Fibroblast of pulmonary artery (primary cell): ENCODE measurements at regions not wholly inside any gene's neighbourhood (a gene's known extent, or its start where the extent isn't known, plus 50 kb on each side); places are given as distances from the start of the nearest gene placed in this dataset.

Experiments
- DNase-seq: peaks from one replicate; pipeline ENCODE4 v3.0.0-alpha.2; 2010; ENCODE audit warnings: low read depth
- H3K4me3 ChIP-seq: replicated peaks from 2 replicates; pipeline ENCODE4 v1.5.1; 2011; ENCODE audit warnings: low read depth, mild to moderate bottlenecking, control low read depth, low read length, moderate library complexity
- TF ChIP-seq, protein P1 (sequence below): IDR thresholded peaks from 2 replicates; pipeline ENCODE4 v1.5.1; 2011; ENCODE audit warnings: mild to moderate bottlenecking, control low read depth, low read length, inconsistent platforms; ENCODE audit errors: missing control alignments

DNA sequence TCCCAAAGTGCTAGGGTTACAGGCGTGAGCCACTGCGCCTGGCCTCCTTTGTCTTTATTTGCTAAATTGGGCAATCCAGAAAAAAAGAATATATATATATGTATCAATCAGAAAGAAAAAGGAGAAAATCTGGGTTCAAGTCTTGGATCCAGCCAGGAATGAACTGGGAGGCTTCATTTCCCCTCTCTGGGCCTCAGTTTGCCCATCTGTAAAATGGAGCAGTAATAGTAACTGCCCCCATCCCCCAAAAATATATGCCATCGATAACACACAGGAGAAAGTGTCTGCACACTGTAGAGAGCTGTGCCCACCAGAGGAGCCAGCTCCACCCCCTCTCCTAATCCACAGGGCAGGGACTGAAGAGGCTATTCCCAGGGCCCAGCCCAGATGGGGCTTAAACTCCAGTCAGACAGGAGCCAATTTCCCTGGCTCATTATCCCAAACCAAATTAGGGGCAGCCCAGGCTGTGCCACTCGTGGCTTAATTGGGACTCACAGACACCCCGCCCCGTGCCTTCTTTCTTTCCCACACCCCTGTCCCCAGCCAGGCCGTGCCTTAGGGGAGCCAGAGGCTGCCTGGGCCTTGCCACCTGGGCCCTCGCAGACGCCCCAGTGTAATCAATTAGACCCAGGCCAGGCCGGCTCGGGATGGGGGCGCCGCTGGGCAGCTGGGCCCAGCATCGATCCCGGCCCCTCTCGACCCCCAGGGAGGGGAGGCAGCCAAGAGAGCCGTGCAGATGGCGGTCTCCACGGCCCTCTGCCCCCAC is 171.5 kb downstream of the MN1 start:
- no peak for DNase-seq
- no peak overlapping the region for H3K4me3 ChIP-seq
- TF ChIP-seq, protein P1, sequence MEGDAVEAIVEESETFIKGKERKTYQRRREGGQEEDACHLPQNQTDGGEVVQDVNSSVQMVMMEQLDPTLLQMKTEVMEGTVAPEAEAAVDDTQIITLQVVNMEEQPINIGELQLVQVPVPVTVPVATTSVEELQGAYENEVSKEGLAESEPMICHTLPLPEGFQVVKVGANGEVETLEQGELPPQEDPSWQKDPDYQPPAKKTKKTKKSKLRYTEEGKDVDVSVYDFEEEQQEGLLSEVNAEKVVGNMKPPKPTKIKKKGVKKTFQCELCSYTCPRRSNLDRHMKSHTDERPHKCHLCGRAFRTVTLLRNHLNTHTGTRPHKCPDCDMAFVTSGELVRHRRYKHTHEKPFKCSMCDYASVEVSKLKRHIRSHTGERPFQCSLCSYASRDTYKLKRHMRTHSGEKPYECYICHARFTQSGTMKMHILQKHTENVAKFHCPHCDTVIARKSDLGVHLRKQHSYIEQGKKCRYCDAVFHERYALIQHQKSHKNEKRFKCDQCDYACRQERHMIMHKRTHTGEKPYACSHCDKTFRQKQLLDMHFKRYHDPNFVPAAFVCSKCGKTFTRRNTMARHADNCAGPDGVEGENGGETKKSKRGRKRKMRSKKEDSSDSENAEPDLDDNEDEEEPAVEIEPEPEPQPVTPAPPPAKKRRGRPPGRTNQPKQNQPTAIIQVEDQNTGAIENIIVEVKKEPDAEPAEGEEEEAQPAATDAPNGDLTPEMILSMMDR = no peak

DNA sequence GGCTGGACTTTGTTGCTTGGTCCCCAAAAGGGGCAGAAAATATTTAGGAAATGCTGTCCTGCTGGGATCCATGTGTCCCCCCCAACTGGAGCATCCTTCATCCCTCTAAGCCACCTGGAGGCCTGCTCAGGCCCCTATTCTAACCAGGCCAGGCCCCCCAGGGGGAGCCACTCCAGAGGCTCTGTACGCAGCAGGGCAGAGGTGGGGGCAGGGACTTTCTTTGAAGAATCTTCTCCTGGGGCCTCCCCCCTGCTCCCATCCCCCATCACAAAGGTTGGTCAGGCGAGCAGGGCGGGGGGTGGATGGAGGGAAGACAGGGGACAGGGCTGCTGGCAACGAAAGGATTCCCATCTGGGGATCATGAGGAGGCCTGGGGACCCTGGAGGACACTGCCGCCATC is 170.8 kb downstream of the MN1 start:
- TF ChIP-seq, protein P1 = no peak
- no peak overlapping the region for H3K4me3 ChIP-seq
- no peak for DNase-seq

DNA sequence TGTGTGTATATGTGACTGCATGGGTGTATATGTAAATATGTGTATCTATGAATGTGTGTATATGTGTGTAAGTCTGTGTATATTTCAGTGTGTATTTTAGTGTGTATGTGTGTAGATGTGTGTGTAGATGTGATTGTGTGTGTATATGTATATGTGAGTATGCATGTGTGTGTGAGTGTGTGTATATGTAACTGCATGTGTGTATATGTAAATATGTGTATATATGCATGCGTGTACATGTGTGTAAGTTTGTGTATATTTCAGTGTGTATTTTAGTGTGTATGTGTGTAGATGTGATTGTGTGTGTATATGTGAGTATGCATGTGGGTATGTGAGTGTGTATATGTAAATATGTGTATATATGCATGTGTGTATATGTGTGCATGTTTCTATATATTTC is 169.9 kb downstream of the MN1 start:
- H3K4me3 ChIP-seq = no peak overlapping the region
- TF ChIP-seq, protein P1 = no peak
- no peak for DNase-seq

DNA sequence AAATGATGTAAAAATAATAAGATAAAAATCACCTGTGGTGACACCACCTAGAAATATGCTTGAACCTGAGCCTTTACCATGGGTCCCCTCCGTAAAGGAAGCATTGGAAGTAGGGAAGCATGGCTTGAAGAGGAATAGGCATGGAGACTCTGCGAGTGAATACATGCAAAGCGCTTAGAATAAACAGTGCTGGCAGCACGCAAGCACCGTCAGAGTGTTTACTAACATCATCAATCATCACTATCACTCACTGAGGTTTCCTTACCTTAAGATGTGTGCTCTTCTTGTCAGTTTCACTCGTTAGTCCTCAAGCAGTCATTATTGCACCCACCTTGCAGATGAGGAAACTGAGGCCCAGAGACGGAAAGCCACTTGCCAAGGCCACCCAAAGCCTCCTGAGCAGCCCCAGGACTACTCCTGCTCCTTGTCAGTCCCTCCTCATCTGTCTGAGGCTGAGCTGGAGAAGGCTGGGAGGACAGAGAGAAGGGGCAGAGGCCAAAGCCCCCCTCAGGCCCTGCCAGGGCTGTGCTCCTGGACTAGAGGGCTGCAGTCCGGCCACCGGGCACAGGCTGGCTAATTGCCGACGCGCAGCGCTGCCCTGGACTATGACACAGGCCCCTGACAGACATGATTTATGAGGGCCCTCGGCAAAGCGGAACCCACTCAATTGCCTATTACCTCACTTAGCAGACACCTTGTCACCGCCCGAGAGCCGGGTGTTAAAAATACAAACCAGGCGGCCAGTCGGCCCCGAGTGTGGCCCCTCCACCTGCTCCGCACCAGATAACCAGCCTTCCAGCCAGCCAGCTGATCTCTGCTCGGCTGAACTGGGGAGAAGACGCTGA is 168.9 kb downstream of the MN1 start:
- no peak overlapping the region for H3K4me3 ChIP-seq
- DNase-seq = no peak
- TF ChIP-seq, protein P1 = no peak

DNA sequence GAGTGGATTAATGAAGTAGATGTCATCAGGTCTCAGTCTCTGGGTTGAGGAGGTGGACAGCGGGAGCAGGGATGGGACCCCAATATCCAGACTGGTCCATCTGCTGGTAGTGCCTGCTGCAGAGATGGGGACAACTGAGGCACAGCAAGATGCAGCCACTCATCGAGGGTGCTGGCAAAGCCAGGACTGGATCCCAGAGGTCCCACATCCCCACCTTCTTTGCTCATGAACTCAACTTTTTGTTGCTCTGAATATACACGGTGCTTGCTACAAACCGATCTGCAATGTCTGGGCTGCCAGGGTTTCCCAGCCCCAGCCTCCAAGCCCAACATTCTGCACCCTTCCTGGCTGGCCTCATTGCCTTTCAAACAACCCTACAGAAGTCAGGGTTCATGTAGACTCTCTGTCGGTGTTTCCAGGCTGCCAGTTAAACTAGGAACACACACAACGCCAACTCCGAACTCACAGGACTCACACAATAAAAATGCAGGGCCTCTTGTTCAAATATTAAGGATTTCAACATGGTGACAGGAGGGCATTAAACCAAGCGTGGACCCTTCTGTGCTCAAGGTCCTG is 168.2 kb downstream of the MN1 start:
- no peak for DNase-seq
- TF ChIP-seq, protein P1 = no peak
- no peak overlapping the region for H3K4me3 ChIP-seq

DNA sequence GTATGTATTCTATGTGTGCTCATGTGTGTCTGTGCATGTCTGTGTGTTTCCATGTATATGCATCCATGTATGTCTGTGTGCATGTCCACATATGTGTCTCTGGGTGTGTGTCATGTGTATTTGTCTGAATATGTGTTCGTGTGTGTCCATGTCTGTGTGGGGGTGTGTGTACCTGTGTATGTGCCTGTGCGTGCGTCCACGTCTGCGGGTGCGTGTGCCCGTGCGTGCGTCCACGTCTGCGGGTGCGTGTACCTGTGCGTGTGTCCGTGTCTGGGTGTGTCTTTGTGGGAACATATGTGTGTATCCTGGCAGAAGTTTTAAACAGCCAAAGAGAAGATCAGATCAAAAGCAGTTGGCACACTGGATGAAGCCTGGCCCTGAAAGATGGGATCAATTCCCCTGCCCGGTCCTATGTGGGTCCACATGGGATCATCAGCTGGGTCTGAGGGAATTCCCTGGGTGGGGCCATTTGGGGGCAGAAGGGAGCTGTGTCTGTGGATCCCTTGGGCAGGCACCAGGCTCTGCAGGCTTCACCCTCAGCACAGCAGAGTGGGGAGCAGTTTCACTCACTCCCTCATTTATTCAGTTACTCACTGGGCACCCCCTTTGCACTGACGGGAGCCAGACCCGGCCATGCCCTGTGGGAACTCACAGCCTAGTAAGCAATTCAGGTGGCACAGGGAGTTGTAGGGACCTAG is 167.4 kb downstream of the MN1 start:
- no peak overlapping the region for H3K4me3 ChIP-seq
- TF ChIP-seq, protein P1 = no peak
- DNase-seq = no peak
